CD4-positive, alpha-beta T cell treated with Interleukin-6 at 100 ng/mL for 8 hours (primary cell): ENCODE measurements at regions not wholly inside any gene's neighbourhood (a gene's known extent, or its start where the extent isn't known, plus 50 kb on each side); places are given as distances from the start of the nearest gene placed in this dataset.
"Not testable (repeated sequence)": the region's sequence is repeated elsewhere in the genome, so short reads cannot be mapped to it uniquely, and the experiment has no call there.

ENCODE experiments used
- DNase-seq: peaks from one replicate; pipeline ENCODE4 v3.0.0-alpha.2; 2020; ENCODE audit warnings: mixed read lengths, low spot score

DNA sequence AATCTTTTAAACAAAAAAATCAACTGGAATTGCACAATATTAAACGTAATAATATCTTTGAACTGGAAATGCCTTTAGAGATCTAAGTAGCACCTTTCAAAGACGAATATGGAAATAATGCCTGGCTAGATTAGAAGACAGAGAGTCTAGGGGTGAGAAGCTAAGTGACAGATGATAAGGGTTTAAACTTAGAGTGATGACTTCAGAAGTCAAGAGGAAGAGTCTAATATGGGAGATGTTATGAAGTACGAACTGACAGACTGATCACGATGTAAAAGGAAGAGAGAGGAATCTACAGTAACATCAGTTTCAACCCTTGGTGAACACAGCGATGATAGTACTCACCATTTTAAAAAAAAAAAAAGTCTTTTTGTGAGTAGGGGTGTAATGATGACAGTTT, 57.9 kb downstream of the HINT1 start:
- no peak for DNase-seq

DNA sequence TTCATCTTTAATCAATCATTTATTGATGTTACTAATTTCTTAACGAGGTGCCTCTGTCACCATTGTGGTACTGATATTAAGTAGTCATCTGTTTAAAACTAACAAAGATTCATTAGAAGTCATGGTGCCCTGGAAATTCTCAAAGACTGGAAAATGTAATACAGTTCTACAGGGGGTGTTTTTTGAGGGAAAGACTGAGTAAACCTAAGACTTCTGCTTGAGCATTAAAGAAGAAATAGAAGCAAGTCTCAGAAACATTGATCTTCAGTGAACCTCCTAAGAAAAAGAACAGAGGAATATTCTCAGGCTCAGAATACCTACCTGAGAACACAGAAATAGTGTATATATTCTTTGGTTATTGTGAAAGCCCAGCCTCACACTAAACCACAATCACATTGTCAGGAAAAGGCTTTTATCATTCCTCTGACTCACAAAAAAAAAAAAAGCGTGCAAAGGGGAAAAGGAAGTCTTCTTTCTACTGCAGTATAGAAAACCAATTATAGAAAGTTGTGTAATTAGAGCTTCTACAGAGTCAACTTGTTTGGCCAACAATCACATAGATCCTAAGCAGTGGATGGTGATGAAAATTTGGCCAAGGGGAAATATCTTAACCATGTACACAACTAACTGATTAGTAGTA, 60.8 kb downstream of the HINT1 start:
- peak; percentile 3 for DNase-seq

DNA sequence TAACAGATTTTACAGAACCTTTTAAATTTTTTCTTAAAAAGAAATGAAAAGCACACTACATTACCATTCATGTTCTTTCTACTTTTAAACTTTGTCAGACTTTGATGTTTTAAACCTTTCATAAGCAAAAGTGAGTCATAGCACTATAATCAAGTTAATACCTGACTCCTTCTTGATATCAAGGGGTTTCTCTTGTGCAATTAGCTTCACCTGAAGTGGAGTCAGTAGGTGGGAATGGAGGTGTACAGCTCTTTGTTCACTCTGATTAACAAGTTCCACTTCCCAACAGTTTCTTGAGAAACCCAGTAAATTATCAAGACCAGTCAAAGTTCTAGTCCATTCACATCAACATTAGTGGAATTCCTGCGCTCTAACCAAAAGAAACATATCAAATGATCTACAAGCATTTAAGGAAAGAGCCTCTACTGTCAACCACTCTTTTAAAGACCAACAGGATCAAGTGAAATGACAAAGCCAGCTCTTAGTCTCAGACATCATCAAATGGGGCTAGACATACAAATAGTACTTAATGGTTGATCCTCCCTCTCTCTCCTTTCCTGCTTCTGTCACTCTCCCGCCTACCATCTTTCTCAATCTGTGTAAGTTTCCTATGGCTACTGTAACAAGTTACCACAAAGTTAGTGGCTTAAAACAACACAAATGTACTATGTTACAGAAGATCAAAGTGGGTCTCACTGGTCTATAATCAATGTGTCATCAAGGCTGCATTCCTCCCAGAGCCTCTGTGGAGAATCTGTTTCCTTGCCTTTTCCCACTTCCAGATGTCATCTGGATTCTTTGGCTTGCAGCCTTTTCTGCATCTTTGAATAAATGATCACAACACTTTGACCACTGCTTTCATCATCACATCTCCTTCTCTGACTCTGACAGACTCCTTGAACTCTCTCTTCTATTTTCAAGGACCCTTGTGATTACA, 68.0 kb downstream of the HINT1 start:
- no peak for DNase-seq

DNA sequence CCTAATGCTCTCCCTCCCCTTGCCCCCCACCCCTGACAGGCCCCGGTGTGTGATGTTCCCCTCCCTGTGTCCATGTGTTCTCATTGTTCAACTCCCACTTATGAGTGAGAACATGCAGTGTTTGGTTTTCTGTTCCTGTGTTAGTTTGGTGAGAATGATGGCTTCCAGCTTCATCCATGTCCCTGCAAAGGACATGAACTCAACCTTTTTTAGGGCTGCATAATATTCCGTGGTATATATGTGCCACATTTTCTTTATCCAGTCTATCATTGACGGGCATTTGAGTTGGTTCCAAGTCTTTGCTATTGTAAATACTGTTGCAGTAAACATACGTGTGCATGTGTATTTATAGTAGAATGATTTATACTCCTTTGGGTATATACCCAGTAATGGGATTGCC, 69.5 kb downstream of the HINT1 start:
- not testable (repeated sequence) for DNase-seq

DNA sequence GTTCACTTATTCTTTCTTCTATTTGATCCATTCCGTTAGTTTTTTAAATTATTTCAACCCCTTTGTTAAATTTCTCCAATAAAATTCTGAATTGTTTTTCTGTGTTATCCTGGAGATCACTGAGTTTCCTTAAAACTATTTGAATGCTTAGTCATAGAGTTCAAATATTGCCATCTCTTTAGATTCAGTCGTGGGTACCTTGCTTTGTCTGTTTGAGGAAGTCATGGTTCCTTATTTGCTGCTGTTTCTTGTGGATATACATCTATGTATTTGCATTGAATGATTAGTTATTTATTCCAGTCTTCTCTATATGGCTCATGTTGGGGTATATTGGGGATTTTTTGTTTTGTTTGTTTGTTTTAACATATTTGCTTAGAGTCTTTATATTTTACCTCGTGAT, 80.6 kb downstream of the HINT1 start:
- DNase-seq: no peak

DNA sequence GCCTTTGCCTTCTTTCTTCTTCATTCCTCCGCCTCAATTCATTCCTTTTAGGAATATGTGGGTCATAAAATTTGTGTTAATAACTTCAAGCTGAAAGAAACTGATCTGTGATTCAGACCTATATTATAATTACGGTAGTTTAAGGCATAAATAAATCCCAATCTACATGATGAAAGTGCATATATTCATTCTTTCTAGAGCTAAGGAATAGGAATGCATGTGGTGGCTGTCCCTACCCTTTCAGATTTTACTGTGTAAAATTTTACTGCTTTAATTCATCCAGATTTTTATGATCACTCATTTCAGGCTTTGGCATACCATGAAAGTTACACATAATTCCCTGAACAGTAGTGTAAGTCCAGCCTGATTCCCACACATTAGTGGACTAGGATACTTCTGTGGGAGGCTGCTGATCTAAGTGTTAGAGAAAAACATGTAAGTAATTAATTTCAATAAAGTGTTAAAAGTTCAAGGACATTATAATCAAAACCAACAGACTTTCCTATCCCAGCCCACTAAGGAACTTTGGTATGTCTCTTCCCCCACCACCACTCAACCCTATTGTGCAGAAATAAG, 83.1 kb downstream of the HINT1 start:
- no peak for DNase-seq

DNA sequence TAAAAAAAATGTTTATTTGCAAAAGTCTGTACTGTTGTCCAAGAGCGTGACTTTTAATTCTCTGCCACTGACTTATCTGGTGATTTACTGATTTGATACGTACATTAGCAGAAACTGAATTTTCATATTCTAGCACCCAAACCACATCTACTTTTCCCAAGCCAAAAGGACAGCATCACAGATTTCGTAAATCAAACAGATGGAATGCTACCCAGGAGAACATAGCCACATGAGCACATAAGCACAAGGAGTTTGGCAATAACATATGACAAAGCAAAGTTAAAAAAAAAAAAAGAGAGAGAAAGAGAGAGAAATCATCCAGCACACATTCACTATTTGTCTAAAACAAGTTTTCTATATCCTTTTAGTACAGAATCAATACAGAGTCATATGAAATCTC, 83.7 kb downstream of the HINT1 start:
- no peak for DNase-seq

DNA sequence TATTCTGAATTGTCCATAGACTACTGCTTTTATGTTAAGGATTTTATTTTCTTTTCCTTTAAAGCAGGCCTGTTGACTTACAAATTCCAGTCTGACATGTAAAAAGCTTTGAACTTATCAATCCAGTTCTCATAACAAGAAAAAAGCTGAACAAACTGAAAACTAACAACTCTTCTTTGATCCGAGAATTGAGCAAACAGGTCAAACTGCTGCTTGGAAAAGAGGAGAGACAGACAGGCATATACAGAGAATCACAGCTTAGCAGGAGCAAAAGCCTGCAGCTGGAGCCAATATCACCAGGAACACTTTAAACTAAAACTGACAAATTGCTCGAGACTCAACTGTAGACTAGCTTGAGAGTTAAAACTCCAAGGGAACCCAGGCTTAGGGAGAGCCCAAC, 85.8 kb downstream of the HINT1 start:
- no peak for DNase-seq

DNA sequence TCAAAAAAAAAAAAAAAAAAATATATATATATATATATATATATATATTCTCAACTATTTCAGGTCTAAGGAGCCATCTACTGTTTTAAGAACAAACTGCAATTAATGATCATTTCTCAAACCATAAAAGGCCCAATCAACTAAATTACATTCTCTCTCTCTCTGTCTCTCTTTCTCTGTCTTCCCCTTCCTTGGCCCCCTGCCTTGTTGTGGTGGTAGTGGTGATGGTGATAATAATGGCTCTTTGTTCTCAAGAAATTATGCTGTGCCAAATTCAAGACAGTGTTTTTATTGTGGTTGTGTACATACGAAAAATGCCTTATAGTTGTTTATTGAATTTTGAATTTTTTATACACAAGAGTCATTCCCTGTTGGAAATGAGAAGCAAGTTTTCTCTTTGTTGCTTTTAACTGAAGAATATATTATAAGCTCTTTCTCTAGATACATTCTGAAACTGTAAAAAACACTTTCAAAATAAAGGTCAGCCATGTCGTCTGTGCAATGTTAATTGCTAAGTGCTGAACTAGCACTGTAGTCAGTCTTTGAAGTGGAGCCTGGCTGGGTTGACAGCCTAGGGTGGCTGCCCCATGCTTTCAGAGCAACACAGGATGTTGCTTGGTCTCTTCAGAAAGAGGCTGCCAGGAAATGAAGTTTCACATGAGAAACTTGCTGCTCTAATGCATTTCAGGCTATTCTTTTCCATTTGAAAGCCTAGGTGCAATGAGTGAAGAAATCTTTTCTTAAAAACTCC, 96.0 kb downstream of the HINT1 start:
- peak; percentile 81 for DNase-seq

DNA sequence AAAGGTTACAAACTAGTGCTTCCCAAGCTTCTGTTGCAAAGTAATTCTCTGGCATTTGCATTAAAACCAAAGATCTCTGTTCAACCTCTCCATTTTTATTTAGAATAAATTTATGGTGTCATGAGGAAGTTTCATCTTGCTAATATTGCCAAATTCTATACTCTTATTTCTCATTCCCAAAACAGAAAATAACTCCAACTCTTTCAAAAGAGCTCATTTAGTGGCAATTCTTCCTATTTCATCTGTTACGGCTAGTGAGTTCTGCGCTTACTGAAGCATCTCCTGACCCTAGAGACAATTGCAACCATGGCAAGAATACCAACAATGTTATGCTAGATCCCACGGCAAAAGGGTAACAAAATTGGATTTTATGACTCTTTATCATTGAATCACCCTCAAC, 97.0 kb downstream of the HINT1 start:
- DNase-seq: no peak

DNA sequence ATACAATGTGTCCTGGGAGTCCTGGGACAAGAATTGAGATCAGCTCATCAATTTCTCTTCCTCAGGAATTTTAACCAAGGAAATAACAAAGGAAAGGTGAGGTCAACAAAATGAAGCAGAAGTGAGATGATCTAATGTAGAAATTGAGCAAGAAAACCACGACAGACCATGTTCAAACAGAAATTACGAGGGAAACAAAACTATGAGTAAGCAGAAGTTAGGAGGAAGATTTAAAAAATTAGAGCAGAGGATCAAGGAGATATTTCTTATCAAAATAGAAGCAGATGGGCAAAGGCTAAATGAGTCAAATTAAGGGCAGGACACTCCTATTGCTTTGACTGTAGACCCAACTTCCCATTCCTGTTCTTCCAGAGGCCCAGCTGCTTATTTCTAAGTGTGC, 97.4 kb downstream of the HINT1 start:
- DNase-seq: no peak

DNA sequence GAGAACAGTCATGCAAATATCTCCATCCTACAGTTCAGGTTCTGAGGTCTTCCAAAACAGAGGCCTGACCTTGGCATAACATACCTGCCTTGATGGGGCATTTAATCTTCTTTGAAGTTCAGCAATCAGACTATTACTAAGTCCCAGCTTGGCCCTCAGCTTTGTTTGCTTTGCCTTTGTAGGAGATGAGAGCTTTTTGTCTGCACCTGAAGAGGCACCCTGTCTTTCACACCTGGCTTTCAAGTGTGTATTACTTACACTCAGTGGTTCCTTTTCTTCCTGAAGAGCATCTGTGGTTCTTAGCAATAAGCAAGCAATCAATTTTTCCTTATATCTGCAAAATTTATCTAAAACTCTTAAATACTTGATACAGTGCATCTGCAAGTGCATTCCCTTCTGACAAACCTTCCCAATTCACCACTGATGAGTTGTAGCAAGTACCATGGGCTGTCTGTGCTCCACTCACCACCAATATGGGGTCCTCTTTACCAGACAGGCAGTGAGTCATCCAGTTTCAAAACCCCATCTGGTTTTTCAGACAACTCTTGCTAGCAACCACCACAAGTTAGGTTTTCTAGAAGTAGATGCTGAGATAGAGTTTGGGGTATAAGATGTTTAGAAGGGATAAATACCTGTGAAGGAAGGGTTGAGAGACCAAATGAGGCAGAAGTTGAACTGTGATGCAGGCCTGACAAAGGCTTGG, 100.2 kb downstream of the HINT1 start:
- peak; percentile 6 for DNase-seq

DNA sequence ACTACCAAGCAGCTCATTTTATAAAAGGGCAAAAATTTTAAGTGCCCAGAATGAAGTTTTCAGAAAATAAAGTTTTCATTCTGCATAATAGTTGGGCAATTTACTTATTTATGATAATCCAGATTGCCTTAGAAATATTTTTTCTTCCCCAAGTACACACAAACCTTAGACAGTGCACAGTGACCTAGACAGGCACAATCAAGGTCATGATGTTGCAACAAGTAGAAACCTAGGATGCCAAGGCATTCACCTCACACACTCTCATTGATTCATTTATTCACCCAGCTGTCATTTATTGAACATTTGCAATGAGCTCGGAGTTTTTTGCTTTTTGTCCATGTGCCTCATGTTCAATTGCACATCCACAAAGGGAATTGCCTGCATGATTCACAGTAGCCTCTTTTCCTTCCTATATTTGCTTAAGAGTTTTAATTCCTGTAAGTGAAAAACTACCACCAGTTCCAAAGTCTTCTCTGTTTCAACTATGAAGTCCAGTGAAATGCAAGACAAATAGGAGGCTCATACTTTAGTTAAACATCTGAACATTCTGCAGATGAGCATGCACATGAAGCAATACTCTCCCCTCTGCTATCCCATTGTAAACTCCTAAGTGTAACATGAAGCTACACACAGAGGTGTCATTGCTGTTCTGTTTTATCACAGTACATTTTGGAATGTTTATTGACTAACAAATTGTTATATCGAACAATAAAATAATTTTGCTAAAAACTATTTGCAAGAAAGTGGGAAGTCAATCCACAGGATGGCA, 122.9 kb downstream of the HINT1 start:
- DNase-seq: no peak

DNA sequence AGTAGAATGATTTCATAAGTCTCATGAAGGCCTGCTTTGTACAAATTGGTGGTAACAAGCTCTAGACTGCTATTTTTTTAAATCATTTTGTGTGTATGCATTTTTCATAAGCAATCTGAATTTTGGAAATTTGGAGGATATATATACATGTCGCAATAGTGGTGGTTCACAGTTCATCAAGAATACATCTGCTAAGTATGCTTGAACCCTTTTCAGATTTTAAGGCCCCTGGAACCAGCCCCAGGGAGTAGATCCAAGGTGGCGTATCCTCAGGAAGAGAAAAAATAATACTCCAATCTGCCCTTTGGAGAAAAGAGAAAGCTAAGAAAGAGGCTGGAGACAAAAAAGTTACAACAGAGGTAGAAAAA, 141.6 kb downstream of the HINT1 start:
- DNase-seq: no peak

DNA sequence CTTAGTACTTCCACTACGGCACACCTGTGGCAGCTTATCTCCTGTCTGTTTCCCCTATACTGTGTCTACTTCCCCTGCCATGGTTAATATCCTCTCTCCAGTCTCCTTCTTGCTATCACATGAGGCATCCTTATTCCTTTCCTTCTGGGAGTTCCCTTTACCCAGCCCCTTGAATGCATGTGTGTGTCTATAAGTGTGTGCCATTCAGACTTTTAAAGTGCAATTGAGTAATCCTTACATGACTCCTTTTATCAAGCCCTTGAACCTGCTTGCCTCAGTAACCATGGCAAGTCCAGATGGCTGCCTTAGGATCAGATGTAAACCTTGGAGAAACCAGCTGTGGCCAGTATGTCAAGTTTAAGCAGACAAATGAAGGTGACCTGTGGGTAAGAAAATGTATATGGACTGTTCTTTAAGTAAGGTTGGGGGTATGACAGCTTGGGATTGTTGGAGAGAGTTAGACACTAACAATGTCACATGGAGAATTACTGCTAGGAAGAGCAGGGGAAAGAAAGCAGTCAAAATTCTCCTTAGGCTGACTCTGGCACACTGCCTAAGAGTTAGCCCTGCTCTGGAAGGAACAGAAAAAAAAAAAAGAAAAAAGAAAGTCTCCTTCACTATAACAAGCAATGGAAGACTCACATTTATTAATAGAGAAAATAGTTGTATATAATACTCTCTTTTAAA, 142.1 kb downstream of the HINT1 start:
- no peak for DNase-seq

DNA sequence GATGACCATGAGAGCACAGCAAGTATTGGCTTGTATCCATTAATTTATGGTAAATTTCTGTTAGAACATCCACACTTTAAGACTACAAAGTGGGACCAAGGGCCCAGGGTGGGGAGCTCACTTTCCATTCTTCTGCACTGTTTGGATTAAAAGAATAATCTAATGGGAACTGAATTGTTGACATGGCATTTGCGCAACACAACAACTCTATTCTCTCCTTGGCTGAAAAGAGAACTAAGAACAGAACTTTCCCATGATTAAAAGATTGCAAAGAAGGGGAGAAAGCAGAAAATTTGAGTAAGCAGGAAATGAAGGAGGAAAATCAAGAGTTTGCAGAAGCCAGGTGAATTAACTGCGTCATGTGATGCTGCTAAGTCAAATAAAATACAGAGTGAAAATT, 143.4 kb downstream of the HINT1 start:
- DNase-seq: no peak

DNA sequence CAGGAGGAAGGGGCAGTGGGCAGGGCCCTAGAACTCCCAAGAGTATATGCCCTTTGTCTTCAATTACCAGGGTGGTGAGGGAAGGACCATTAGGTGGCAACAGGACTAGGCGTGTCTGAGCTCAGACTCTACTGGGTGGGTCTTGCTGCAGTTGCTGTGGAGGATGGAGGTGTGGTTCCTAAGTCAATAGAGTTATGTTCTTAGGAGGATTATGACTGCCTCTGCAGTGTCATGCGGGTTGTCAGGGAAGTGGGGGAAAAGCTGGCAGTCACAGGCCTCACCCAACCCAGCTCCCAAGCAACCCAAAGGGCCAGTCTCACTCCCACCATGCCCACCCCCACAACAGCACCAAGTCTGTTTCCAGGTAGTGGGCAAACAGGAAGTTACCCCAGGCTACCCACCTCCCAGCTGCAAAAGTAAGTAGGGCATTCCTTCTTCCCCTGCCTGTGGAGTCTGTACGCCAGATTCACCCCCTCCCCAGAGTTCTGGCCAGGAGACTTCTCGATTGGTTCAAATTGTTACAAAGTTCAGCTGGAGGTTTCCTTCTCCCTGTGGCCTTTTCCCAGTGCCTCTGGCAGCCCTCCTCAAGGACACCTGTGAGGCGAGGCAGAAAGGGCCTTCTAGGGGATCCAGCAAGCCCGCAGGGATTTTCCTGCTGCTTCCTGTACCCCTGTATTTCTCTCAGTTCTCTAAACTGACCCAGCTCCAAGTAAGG, 145.3 kb downstream of the HINT1 start:
- no peak for DNase-seq

DNA sequence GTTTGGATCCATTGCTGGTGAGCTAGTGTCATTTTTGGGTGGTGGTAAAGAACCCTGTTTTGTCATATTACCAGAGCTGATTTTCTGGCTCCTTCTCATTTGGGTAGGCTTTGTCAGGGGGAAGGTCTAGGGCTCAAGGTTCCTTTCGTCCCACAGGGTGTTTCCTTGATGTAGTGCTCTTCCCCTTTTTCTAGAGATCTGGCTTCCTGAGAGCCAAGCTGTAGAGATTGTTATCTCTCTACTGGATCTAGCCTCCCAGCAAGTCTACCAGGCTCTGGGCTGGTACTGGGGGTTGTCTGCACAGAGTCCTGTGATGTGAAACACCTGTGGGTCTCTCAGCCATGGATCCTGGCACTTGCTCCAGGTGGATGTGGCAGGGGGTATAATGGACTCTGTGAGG, 145.9 kb downstream of the HINT1 start:
- DNase-seq: no peak

DNA sequence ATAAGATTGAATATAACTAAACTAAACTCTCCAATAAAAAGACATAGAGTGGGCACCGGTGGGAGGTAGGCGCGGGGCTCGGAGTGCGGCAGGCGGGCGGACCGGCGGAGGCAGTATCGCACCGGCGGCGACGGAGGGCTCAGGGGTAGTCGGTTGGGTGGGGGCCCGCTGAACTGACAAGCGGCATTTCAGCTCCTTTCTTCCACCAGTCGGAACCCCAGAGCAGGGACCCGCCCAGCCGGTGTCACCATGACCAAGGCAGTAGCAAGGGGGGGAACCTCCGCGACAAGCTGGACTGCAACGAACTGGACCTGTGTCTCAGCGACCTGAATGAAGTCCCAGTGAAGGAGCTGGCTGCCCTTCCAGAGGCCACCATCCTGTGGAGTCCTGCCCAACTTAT, 156.7 kb downstream of the HINT1 start:
- no peak for DNase-seq
